Kidney tubule cell (primary cell): ENCODE measurements at regions not wholly inside any gene's neighbourhood (a gene's known extent, or its start where the extent isn't known, plus 50 kb on each side); places are given as distances from the start of the nearest gene placed in this dataset.
"Not testable (repeated sequence)": the region's sequence is repeated elsewhere in the genome, so short reads cannot be mapped to it uniquely, and the experiment has no call there.

ENCODE experiments used
- DNase-seq: peaks from one replicate; pipeline ENCODE4 v3.0.0-alpha.2; 2018; ENCODE audit warnings: low spot score

DNA sequence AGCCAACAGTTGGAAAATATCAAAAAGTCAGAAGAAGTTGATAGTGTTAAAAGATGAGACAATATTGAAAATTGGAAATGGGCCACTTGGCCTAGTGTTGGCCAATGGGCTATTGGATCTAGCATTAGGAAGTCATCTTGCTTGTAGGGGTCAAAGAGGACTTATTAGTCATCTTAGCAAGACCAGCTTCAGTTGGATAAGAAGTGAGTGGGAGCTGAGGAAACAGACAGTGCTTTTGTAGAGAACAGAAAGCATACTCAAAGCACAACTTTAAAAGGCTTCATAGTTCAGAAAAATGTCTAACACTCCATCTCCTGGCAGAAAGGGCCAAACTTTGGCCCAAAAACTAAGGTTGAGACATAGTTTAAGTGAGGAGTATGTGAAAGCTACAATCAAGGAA lies 139.9 kb upstream of the PKN2 start:
- DNase-seq: no peak

DNA sequence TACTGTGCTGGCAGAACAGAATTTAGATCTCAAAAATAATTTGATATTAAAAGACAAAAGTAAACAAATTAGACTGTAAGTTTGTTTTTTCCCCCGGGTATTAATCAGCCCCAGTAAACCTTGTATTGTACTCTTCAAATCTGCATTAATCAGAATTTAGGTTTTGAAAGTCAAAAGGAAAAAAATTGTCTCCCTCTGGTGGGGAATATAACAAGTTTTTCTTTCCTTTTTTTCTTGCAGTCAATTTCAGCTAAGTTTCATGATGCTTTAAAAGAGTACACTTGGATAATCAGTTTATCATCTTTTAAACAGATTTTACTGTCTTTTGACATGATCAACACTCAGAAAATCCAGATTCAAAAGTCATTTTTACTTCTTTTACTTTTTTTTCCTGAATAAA lies 134.5 kb upstream of the PKN2 start:
- DNase-seq: no peak

DNA sequence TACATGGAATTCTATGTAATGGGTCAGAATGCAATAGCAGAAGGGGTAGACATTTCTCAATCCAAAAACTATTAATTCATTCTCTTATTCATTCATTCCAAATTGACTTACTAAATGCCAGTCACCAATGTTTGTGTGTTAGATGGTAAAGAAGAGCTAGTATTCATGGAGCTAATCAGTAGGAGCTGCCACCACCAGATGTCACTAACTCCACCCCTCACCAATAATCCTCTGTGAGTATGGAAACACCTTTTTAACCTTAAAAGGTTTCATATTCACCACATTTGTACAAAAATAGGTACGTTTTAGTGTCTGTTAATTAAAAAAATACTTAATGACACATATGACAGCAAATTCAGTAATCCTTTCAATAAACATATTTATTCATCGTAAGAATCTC lies 131.8 kb upstream of the PKN2 start:
- DNase-seq: no peak

GRCh38 chr1:88557014-88557413 lies 127.1 kb upstream of the PKN2 start:
- DNase-seq: no peak

DNA sequence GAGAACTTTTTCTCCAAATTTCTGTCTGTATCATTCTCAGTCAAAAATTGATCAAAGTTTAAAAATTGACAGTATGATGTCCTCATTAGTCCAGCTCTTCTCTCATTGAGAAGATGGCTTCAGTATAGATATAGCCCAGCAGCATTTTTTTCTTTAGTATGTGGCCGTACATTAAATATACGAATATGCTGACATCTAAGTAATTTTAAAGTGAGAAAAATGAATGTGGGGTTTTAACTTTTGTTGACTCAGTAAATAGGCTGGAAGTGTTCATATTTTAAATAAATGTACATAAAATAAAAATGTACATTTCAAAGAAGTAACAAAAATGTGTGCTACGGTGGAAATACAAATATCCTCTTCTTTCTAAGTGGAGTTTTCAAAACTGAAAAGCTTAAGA lies 123.5 kb upstream of the PKN2 start:
- DNase-seq: no peak

DNA sequence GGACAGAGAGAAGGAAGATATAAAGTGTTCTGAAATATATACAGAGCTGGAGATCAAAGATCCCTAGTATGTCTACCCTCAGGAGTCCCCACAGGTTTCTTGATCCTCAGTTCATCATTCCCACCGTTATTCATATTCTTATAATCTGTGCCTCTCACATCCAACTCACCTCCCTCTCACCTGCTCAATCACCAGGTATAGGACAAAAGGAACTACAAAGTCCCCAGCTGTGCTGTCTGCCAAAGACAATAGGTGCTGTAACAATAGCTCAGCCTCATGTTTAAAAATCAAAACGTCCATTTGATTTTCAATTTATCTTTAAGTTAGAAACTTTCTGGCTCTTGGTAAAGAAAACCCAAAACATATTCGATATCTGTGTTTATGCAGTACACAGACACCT lies 121.1 kb upstream of the PKN2 start:
- DNase-seq: no peak

GRCh38 chr1:88566615-88567387 lies 117.3 kb upstream of the PKN2 start:
- DNase-seq: no peak

DNA sequence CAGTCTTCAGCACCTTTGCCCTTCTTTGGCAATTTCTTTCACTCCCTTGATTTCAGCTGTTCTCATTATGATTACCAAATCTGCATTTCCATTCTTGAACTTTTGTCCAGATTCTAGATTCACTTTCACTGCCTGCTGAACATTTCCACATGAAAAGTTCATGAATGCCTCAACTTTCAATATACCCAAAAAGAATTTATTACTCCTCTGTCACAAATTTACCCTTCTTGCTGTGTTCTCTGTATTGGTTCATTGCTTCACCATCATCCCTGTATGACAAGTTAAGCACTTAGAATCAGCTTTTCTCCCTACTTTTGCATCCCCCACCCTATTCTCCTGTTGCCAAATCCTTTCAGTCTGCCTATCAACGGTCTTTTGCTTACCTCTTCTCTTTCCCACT lies 112.6 kb upstream of the PKN2 start:
- DNase-seq: no peak

GRCh38 chr1:88579598-88579997 lies 104.5 kb upstream of the PKN2 start:
- no peak for DNase-seq

DNA sequence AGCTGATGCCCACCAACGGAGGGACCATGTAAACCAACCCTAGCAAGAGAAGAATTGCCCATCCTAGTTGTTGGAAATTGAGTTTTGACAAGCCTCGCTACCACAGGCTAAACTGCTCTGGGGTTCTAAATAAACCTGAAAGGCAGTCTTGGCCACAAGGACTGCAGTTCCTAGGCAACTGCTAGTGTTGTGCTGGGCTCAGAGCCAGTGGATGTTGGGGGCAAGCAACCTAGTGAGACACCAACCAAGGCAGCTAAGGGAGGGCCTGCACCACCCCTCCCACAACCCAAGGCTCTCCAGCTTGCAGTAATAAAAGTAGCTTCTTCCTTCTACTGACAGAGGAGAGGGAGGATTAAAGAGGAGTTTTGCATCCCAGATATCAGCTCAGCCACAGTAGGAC lies 102.4 kb upstream of the PKN2 start:
- DNase-seq: no peak

- DNase-seq: no peak
These were observed 90.7 kb upstream of the PKN2 start for GRCh38 chr1:88593358-88593757.

DNA sequence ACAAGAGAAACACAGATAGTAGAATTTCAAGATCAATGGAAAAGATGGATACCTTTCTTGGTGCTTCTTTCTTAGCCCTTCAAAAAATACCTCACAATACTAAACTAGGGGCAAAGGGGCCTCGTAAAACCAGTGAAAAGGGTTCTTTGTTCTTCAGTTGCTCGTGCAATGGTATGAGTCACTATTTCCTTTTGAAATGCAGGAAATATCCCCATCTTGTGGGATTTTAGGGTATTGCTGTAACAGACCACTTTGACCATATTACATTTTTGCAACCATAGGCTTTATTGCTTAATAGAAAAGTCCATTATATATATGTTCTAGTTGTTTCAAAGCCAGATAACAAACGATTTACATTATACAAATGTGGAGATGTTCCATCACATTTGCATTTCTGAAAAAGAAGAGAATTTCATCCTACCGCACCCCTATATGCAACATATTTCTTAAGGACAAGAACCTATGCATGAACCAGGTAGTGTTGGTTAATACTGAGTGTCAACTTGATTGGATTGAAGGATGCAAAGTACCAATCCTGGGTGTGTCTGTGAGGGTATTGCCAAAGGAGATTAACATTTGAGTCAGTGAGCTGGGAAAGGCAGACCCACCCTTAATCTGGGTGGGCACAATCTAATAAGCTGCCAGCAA lies 88.6 kb upstream of the PKN2 start:
- DNase-seq: peak; percentile 51

DNA sequence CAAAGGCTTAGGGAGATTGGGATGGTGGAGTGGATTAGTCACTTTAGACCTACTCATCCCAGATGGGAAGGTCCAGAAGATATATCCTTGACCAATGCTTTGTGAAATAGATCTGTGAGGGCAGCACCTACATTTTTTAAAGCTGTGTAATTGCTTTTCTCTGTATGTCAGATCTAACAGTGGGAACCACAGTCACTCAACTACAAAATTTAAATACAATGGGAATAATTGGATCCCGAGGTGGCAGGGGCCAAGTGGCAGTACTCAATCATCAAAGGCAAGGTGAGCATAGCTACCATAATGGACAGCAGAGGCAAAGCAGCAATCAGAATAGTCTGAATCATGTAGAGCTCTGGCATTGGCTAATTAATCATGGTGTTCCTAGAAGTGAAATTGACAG lies 86.1 kb upstream of the PKN2 start:
- not testable (repeated sequence) for DNase-seq

GRCh38 chr1:88608139-88608943 lies 75.7 kb upstream of the PKN2 start:
- peak; percentile 50 for DNase-seq

GRCh38 chr1:88609051-88609450 lies 75.0 kb upstream of the PKN2 start:
- no peak for DNase-seq

- DNase-seq: no peak
These were observed 73.4 kb upstream of the PKN2 start for GRCh38 chr1:88610687-88611086.

GRCh38 chr1:88612292-88612691 lies 71.8 kb upstream of the PKN2 start:
- peak; percentile 1 for DNase-seq

DNA sequence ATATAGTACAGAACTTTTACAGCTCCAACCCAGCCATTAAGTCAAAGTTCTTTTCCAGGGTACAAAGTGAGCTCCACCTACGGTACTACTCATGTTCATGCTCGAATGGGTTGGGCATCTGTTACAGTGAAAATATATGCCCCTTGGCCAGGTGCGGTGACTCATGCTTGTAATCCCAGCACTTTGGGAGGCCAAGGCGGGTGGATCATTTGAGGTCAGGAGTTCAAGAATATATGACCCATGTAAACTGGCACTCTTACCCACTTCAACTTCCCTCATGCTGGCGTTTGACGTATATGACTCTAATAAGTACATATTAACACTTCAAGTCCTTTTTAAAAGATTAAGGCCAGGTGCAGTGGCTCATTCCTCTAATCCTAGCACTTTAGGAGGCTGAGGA lies 71.3 kb upstream of the PKN2 start:
- DNase-seq: peak; percentile 84

GRCh38 chr1:88618331-88618730 lies 65.7 kb upstream of the PKN2 start:
- no peak for DNase-seq

GRCh38 chr1:88623101-88623500 lies 61.0 kb upstream of the PKN2 start:
- DNase-seq: peak; percentile 26
